DOHH2 (cell line): ENCODE measurements at regions not wholly inside any gene's neighbourhood (a gene's known extent, or its start where the extent isn't known, plus 50 kb on each side); places are given as distances from the start of the nearest gene placed in this dataset.

Experiments used
- EZH2phosphoT487 ChIP-seq: fragments of 200-600 bp; sonication (generic); IDR thresholded peaks from 2 replicates; pipeline ENCODE4 v1.6.1; 2017; ENCODE audit warnings: borderline replicate concordance, mild to moderate bottlenecking, antibody characterized with exemption, low read length, moderate library complexity, mixed read lengths
- TF ChIP-seq, protein P1 (sequence below): fragments of 200-600 bp; sonication (generic); IDR thresholded peaks from one replicate; pipeline ENCODE4 v1.5.1; 2014; ENCODE audit warnings: antibody characterized with exemption, mild to moderate bottlenecking, low read depth, low read length; ENCODE audit not compliant: poor library complexity, severe bottlenecking

- TF ChIP-seq, protein P1, sequence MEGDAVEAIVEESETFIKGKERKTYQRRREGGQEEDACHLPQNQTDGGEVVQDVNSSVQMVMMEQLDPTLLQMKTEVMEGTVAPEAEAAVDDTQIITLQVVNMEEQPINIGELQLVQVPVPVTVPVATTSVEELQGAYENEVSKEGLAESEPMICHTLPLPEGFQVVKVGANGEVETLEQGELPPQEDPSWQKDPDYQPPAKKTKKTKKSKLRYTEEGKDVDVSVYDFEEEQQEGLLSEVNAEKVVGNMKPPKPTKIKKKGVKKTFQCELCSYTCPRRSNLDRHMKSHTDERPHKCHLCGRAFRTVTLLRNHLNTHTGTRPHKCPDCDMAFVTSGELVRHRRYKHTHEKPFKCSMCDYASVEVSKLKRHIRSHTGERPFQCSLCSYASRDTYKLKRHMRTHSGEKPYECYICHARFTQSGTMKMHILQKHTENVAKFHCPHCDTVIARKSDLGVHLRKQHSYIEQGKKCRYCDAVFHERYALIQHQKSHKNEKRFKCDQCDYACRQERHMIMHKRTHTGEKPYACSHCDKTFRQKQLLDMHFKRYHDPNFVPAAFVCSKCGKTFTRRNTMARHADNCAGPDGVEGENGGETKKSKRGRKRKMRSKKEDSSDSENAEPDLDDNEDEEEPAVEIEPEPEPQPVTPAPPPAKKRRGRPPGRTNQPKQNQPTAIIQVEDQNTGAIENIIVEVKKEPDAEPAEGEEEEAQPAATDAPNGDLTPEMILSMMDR: no peak
- no peak for TF ChIP-seq EZH2phosphoT487
Measured at GRCh38 chr13:107738004-107738403, 477.3 kb downstream of the LIG4 start.
